OCI-LY7 (cell line): ENCODE measurements at regions not wholly inside any gene's neighbourhood (a gene's known extent, or its start where the extent isn't known, plus 50 kb on each side); places are given as distances from the start of the nearest gene placed in this dataset.

Experiments
- CTCF ChIP-seq: fragments of 200-600 bp; sonication (generic); conservative IDR thresholded peaks from 2 replicates; pipeline ENCODE4 v1.5.1; 2014; ENCODE audit warnings: mild to moderate bottlenecking, antibody characterized with exemption, low read length, moderate library complexity, mixed read lengths
- EZH2phosphoT487 ChIP-seq: fragments of 200-600 bp; sonication (generic); IDR thresholded peaks from 2 replicates; pipeline ENCODE4 v1.6.1; 2018; ENCODE audit warnings: low read depth, borderline replicate concordance, mild to moderate bottlenecking, mixed run types, antibody characterized with exemption, low read length, moderate library complexity, mixed read lengths

- TF ChIP-seq CTCF (no peak), EZH2phosphoT487 (no peak)
Observed at GRCh38 chr6:139494376-139494990, 120.0 kb upstream of the CITED2 start.
